Left ventricle myocardium inferior (tissue), 1 donor: ENCODE measurements at regions not wholly inside any gene's neighbourhood (a gene's known extent, or its start where the extent isn't known, plus 50 kb on each side); places are given as distances from the start of the nearest gene placed in this dataset.

Experiments used
- DNase-seq: peaks from one replicate; pipeline ENCODE4 v3.0.0-alpha.2; 2020
- H3K27ac ChIP-seq: fragments of 200-600 bp; replicated peaks from 2 replicates; pipeline ENCODE4 v1.8.0; 2021
- H3K27me3 ChIP-seq: fragments of 200-600 bp; 2 replicates; pipeline ENCODE4 v1.8.0; 2021; ENCODE audit warnings: low read depth
- H3K36me3 ChIP-seq: fragments of 200-600 bp; 2 replicates; pipeline ENCODE4 v1.8.0; 2021
- H3K4me1 ChIP-seq: fragments of 200-600 bp; 2 replicates; pipeline ENCODE4 v1.8.0; 2021
- H3K4me3 ChIP-seq: fragments of 200-600 bp; 2 replicates; pipeline ENCODE4 v1.8.0; 2021; ENCODE audit warnings: mild to moderate bottlenecking, moderate library complexity
- H3K9me3 ChIP-seq: fragments of 200-600 bp; replicated peaks from 2 replicates; pipeline ENCODE4 v1.8.0; 2021
- intact Hi-C: fragments of 100-400 bp; cut with micrococcal nuclease; formaldehyde crosslinking; loops from one replicate; pipeline ENCODE4 v1.11.0; 2022
- TF ChIP-seq, protein P1 (sequence below): fragments of 200-600 bp; IDR thresholded peaks from 2 replicates; pipeline ENCODE4 v1.8.0; 2021; ENCODE audit warnings: antibody characterized with exemption, mild to moderate bottlenecking, borderline replicate concordance
- donor health status: DM: no; HTN: yes; CAD: no; lungs with severe emphysema.

- no peaks in the 10 kb centered on the region for H3K36me3 ChIP-seq
- intact Hi-C loops = no loop called here
- DNase-seq = no peak
- peaks cover 12% of the 10 kb centered on the region for H3K4me1 ChIP-seq
- H3K4me3 ChIP-seq = no peak overlapping the region
- no peak overlapping the region for H3K27ac ChIP-seq
- TF ChIP-seq, protein P1, sequence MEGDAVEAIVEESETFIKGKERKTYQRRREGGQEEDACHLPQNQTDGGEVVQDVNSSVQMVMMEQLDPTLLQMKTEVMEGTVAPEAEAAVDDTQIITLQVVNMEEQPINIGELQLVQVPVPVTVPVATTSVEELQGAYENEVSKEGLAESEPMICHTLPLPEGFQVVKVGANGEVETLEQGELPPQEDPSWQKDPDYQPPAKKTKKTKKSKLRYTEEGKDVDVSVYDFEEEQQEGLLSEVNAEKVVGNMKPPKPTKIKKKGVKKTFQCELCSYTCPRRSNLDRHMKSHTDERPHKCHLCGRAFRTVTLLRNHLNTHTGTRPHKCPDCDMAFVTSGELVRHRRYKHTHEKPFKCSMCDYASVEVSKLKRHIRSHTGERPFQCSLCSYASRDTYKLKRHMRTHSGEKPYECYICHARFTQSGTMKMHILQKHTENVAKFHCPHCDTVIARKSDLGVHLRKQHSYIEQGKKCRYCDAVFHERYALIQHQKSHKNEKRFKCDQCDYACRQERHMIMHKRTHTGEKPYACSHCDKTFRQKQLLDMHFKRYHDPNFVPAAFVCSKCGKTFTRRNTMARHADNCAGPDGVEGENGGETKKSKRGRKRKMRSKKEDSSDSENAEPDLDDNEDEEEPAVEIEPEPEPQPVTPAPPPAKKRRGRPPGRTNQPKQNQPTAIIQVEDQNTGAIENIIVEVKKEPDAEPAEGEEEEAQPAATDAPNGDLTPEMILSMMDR = no peak
- no peaks in the 10 kb centered on the region for H3K9me3 ChIP-seq
- no peaks in the 10 kb centered on the region for H3K27me3 ChIP-seq
Measured at GRCh38 chr2:8152392-8153257, 529.2 kb upstream of the ID2 start.

DNA sequence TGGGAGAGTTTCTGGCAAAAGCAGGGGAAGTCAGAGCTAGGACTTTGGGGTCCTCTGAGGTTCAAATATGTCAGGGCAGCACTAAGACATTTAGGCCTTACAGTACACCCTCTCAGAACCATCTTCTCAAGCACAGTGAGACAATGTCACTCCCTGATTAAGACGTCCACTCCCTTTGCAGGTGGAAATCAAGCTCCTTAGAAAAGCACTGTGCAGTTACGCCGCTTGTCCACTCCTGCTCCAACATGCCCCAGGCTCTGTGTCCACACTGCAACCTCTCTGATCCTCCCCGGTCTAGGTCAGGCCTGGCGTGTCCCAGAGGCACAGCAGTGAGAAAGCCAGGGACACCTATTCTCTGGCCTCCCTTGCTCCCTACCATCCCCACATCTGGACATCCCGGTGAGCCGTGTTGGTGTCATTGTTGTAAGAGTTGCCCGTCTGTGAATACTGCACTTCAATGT is 528.6 kb upstream of the ID2 start:
- Histone ChIP-seq H3K9me3 (no peaks in the 10 kb centered on the region), H3K36me3 (no peaks in the 10 kb centered on the region)
- intact Hi-C loops = no loop called here

DNA sequence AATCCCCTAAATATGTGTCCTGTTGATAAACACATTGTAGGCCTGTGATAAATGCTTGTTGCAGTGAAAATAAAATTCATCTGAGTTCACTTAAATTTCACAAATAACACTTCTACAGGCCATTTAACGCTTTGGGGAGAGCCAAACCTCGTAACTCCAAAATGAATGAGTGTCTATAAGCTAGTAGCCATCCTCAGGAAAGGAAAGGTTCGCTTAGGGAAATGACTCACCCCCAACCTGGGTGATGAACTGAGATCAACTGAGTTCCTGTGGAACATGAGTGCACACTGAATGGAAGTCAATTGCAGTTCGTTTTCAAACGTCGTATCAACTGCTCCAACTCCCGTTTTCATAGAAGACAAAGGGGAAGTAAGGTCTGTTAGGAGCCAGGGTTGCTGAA is 527.6 kb upstream of the ID2 start:
- Histone ChIP-seq H3K4me1 (peaks cover 12% of the 10 kb centered on the region), H3K27ac (no peak overlapping the region), H3K36me3 (no peaks in the 10 kb centered on the region), H3K4me3 (no peak overlapping the region), H3K9me3 (no peaks in the 10 kb centered on the region), H3K27me3 (no peaks in the 10 kb centered on the region)
- TF ChIP-seq, protein P1 = no peak
- intact Hi-C loops = no loop called here
- DNase-seq = no peak

More for the DNA sequence above, 528.6 kb upstream of the ID2 start:
- no peak overlapping the region for H3K4me3 ChIP-seq
- H3K4me1 ChIP-seq = peaks cover 12% of the 10 kb centered on the region
- no peak for DNase-seq
- H3K27ac ChIP-seq = no peak overlapping the region
- TF ChIP-seq, protein P1 = no peak
- no peaks in the 10 kb centered on the region for H3K27me3 ChIP-seq

GRCh38 chr2:8154936-8155335 is 526.9 kb upstream of the ID2 start:
- intact Hi-C loops = no loop called here
- no peaks in the 10 kb centered on the region for H3K9me3 ChIP-seq
- no peak for DNase-seq
- H3K27me3 ChIP-seq = no peaks in the 10 kb centered on the region
- H3K4me3 ChIP-seq = no peak overlapping the region
- no peak overlapping the region for H3K27ac ChIP-seq
- H3K4me1 ChIP-seq = peaks cover 12% of the 10 kb centered on the region
- TF ChIP-seq, protein P1 = no peak
- H3K36me3 ChIP-seq = no peaks in the 10 kb centered on the region

DNA sequence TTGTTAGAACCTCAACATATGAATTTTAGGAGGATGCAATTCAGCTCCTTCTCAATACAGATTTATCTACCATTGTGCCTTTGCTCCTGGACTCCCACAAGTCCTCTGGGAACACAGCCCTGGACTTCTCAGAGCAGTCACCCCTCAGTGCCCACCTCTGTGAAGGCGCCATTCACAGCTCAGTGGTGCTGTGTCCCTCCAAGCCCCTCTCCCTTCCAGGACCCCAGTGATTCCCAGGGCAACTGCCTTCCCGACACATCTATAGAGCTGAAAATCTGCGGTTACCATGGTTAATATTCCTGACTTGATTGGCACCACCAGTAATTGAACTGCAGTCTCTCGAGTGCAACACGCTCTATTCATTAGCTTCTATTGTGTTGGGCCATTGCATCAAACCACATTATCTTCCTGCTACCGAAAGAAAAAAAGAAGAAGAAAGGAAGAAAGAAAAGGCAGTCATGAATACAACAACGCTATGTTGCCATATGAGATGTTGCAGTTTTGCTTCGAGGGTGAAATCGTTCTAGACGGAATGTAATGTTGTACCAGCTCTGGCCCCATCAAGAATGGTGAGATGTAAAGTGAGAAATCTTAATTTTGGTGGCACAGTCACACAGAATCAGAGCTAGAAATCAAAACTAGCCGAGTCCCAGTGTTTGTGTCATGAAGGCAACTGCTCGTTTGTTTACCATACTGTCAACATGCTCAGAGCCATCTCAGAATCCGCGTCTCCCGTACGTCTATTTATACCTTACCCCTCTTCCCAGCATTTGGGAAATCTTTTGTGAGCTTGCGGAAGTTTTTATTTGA is 524.0 kb upstream of the ID2 start:
- no peak for DNase-seq
- Histone ChIP-seq H3K36me3 (no peaks in the 10 kb centered on the region), H3K4me3 (no peak overlapping the region), H3K27ac (no peak overlapping the region), H3K27me3 (no peaks in the 10 kb centered on the region), H3K4me1 (no peaks in the 10 kb centered on the region), H3K9me3 (no peaks in the 10 kb centered on the region)
- intact Hi-C loops = no loop called here
- TF ChIP-seq, protein P1 = no peak
